ENCODE measurements at regions not wholly inside any gene's neighbourhood (a gene's known extent, or its start where the extent isn't known, plus 50 kb on each side); places are given as distances from the start of the nearest gene placed in this dataset.

DNA sequence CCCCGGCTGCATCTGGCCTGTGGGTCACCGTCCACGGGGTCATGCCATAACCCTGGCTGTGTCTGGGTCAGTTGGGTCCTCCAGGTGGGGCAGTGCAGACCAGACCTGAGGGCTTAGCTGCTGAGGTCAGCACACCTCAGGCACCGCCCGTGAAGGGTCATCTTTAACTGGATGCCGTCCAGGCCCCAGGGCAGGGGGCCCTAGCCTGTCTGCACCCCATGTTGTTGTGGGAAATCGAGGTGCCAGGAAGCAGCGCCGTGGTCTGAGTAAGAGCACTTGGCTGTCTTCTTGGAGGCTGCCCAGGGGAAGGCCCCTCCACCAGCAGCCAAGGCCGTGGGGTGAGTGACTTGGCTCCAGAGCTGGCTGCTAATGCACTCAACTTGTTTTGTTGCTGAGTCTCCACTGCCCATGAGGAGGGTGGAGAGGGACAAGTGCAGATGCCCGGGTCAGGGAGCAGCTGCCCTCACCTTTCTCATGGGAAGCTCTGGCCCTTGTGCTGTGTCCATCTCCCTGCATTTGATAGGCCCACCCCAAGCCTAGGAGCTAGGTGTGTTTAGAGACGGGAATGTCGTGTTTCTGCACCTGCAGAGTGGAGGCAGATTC lies 317.2 kb downstream of the TMEM121 start:
- no peak for TF ChIP-seq CTCF (IDR thresholded peaks at IDR 0.05; ENCODE audit: low read depth, low read length, missing input control)
- TF ChIP-seq RXRA (IDR thresholded peaks at IDR 0.05): no peak
- no peak for TF ChIP-seq MAX (IDR thresholded peaks at IDR 0.05)
- no peak for TF ChIP-seq REST (IDR thresholded peaks at IDR 0.05)
- no peak for TF ChIP-seq HNF4A (conservative IDR thresholded peaks at IDR 0.05)
- TF ChIP-seq TAF1 (conservative IDR thresholded peaks at IDR 0.05): no peak
- TF ChIP-seq, protein P1, sequence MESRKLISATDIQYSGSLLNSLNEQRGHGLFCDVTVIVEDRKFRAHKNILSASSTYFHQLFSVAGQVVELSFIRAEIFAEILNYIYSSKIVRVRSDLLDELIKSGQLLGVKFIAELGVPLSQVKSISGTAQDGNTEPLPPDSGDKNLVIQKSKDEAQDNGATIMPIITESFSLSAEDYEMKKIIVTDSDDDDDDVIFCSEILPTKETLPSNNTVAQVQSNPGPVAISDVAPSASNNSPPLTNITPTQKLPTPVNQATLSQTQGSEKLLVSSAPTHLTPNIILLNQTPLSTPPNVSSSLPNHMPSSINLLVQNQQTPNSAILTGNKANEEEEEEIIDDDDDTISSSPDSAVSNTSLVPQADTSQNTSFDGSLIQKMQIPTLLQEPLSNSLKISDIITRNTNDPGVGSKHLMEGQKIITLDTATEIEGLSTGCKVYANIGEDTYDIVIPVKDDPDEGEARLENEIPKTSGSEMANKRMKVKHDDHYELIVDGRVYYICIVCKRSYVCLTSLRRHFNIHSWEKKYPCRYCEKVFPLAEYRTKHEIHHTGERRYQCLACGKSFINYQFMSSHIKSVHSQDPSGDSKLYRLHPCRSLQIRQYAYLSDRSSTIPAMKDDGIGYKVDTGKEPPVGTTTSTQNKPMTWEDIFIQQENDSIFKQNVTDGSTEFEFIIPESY (IDR thresholded peaks at IDR 0.05): no peak
- no peak for TF ChIP-seq GABPA (IDR thresholded peaks at IDR 0.05 in 1 of 2, conservative IDR thresholded peaks at IDR 0.05 in 1 of 2)
- TF ChIP-seq SP1 (IDR thresholded peaks at IDR 0.05): no peak
- TF ChIP-seq YY1 (IDR thresholded peaks at IDR 0.05): no peak
- no peak for TF ChIP-seq NR2F2 (IDR thresholded peaks at IDR 0.05)
- no peak for TF ChIP-seq RAD21 (IDR thresholded peaks at IDR 0.05)
- no peak for TF ChIP-seq JUND (IDR thresholded peaks at IDR 0.05)
- TF ChIP-seq EGR1 (IDR thresholded peaks at IDR 0.05; ENCODE audit: low read depth in 2 of 2): no peak
